K562 (cell line): ENCODE measurements at regions not wholly inside any gene's neighbourhood (a gene's known extent, or its start where the extent isn't known, plus 50 kb on each side); places are given as distances from the start of the nearest gene placed in this dataset.

Experiments used
- ATAC-seq: fragments of 200-7000 bp; cut with Tn5 transposase; 3 replicates; pipeline ENCODE4 v1.9.1; 2020; ENCODE audit warnings: moderate library complexity
- BruUV-seq: library from RNA; stranded (reverse); fragments of 400-500 nt; replicated peaks from 2 replicates; lab custom pipeline; 2021; lab: Mats Ljungman, UMichigan
- CTCF ChIA-PET: fragments of 300-600 bp; formaldehyde crosslinking; extraction: SDS; loops from one replicate; lab custom pipeline; 2021; ENCODE audit warnings: low intra/inter-chr PET ratio; lab: Yijun Ruan, JAX
- POLR2A ChIA-PET: fragments of 300-600, 350-650 bp; sonication (Branson Sonifier 250); formaldehyde crosslinking; extraction: SDS; loops from one replicate; lab custom pipeline; 2021; ENCODE audit warnings: antibody characterized with exemption, inconsistent platforms; lab: Yijun Ruan, JAX
- DNase-seq, 4 experiments: peaks; one replicate each; pipeline versions ENCODE4 v3.0.0 to v3.0.0-alpha.2; 2011 to 2018; ENCODE audit warnings: low spot score in 3 of 4, mixed read lengths in 3 of 4; ENCODE audit errors: extremely low read depth in 1 of 4
- FAIRE-seq: peaks from 2 replicates; lab custom pipeline; 2011; peaks lifted over from hg19 to GRCh38; lab: Jason Lieb, UNC
- H2AFZ ChIP-seq: 2 replicates; pipeline ENCODE4 v1.6.0; 2011; ENCODE audit warnings: low read depth, low read length, control low read depth, inconsistent platforms
- H3K27ac ChIP-seq: fragments of 200-600 bp; 3 replicates; pipeline ENCODE4 v1.8.0; 2011; ENCODE audit warnings: low read depth, mild to moderate bottlenecking, control low read depth, inconsistent platforms, low read length, moderate library complexity, mixed read lengths; ENCODE audit errors: extremely low read depth
- H3K27me3 ChIP-seq, 2 experiments: fragments of 300-600 bp in 1 of 2; 2 replicates in 1 of 2; 3 replicates in 1 of 2; pipeline versions ENCODE4 v1.6.0 to v1.8.0; 2011; ENCODE audit warnings: inconsistent platforms in 2 of 2, low read length in 2 of 2, mild to moderate bottlenecking in 1 of 2, mixed read lengths in 1 of 2, moderate library complexity in 1 of 2; ENCODE audit not compliant: control insufficient read depth in 2 of 2, insufficient read depth in 2 of 2
- H3K36me3 ChIP-seq: fragments of 300-600 bp; 3 replicates; pipeline ENCODE4 v1.8.0; 2011; ENCODE audit warnings: mild to moderate bottlenecking, low read length, inconsistent platforms; ENCODE audit not compliant: control insufficient read depth, insufficient read depth
- H3K4me1 ChIP-seq, 2 experiments: fragments of 200-600 bp in 1 of 2; replicated peaks in 1 of 2; 2 replicates in 1 of 2; 3 replicates in 1 of 2; pipeline versions ENCODE4 v1.5.1 to v1.8.0; 2011; ENCODE audit warnings: inconsistent platforms in 2 of 2, low read length in 2 of 2, mild to moderate bottlenecking in 1 of 2, mixed read lengths in 1 of 2, moderate library complexity in 1 of 2; ENCODE audit not compliant: control insufficient read depth in 2 of 2, insufficient read depth in 2 of 2
- H3K4me2 ChIP-seq: 2 replicates; pipeline ENCODE4 v1.6.1; 2011; ENCODE audit warnings: low read length, control low read depth, inconsistent platforms, mixed read lengths; ENCODE audit not compliant: insufficient read depth
- H3K4me3 ChIP-seq: fragments of 200-600 bp; sonication (generic), shearing (Covaris generic); 2 replicates; pipeline ENCODE4 v1.5.1; 2016; ENCODE audit warnings: control low read depth, inconsistent platforms
- H3K79me2 ChIP-seq: fragments of 200-600 bp; 3 replicates; pipeline ENCODE4 v1.8.0; 2011; ENCODE audit warnings: low read length, inconsistent platforms; ENCODE audit not compliant: control insufficient read depth, insufficient read depth
- H3K9ac ChIP-seq, 2 experiments: 2 replicates each; pipeline versions ENCODE4 v1.6.0 to v1.6.1; 2011; ENCODE audit warnings: low read depth in 2 of 2, low read length in 2 of 2, control low read depth in 1 of 2, inconsistent platforms in 1 of 2, mild to moderate bottlenecking in 1 of 2, mixed read lengths in 1 of 2; ENCODE audit not compliant: insufficient read depth in 1 of 2
- H3K9me1 ChIP-seq: one replicate; pipeline ENCODE4 v1.6.0; 2011; ENCODE audit warnings: inconsistent platforms, mild to moderate bottlenecking, low read length, moderate library complexity; ENCODE audit not compliant: control insufficient read depth, insufficient read depth
- H3K9me3 ChIP-seq: replicated peaks from 2 replicates; pipeline ENCODE4 v1.5.1; 2011; ENCODE audit warnings: low read depth, low read length, inconsistent platforms; ENCODE audit not compliant: control insufficient read depth, insufficient read depth
- H4K20me1 ChIP-seq: replicated peaks from 2 replicates; pipeline ENCODE4 v1.6.1; 2011; ENCODE audit warnings: low read length, inconsistent platforms, mixed read lengths; ENCODE audit not compliant: control insufficient read depth, insufficient read depth
- CBFB ChIP-seq: sonication (generic); formaldehyde crosslinking; IDR thresholded peaks from 2 replicates; pipeline ENCODE4 v1.4.0; 2020; ENCODE audit warnings: mild to moderate bottlenecking, missing genetic modification reagents
- COPS2 ChIP-seq: fragments of 450-650 bp; conservative IDR thresholded peaks from 2 replicates; pipeline ENCODE4 v1.6.1; 2016; ENCODE audit warnings: mild to moderate bottlenecking, moderate library complexity
- DDX20 ChIP-seq: fragments of 450-650 bp; IDR thresholded peaks from 2 replicates; pipeline ENCODE4 v1.6.1; 2016; ENCODE audit warnings: missing genetic modification characterization, low read depth, mild to moderate bottlenecking, missing compliant biosample characterization, moderate library complexity
- DNMT1 ChIP-seq: fragments of 450-650 bp; IDR thresholded peaks from 2 replicates; pipeline ENCODE4 v1.6.1; 2016; ENCODE audit warnings: antibody characterized with exemption, mild to moderate bottlenecking
- ERF ChIP-seq: fragments of 450-650 bp; formaldehyde crosslinking; IDR thresholded peaks from 2 replicates; pipeline ENCODE4 v1.4.0; 2020; ENCODE audit warnings: mild to moderate bottlenecking, mixed read lengths
- SAP30 ChIP-seq: fragments of 200-600 bp; sonication (generic); IDR thresholded peaks from 2 replicates; pipeline ENCODE4 v1.6.1; 2012; ENCODE audit warnings: borderline replicate concordance, low read depth, mild to moderate bottlenecking, moderate library complexity, low read length, control low read depth, inconsistent platforms; ENCODE audit not compliant: insufficient read depth, poor library complexity, severe bottlenecking
- SPI1 ChIP-seq: IDR thresholded peaks from 2 replicates; pipeline ENCODE4 v1.6.1; 2011; ENCODE audit warnings: low read depth, low read length, control low read depth, borderline replicate concordance
- ZNF407 ChIP-seq: fragments of 450-650 bp; IDR thresholded peaks from 2 replicates; pipeline ENCODE4 v1.6.1; 2016; ENCODE audit warnings: low read depth
- ZNF644 ChIP-seq: fragments of 200-800 bp; sonication (Bioruptor generic); IDR thresholded peaks from 2 replicates; pipeline ENCODE4 v1.6.1; 2016; ENCODE audit warnings: low read depth, missing genetic modification characterization, missing compliant biosample characterization
- ZNF696 ChIP-seq: fragments of 250-450 bp; sonication (Bioruptor Pico); conservative IDR thresholded peaks from 2 replicates; pipeline ENCODE4 v1.4.0; 2020; ENCODE audit warnings: mild to moderate bottlenecking, moderate library complexity
- WGBS: fragments of 100-300 bp; shearing (Covaris generic); methylation state at CpG from one replicate; pipeline ENCODE4 v1.1.6; 2016; ENCODE audit warnings: low coverage, mixed read lengths; ENCODE audit not compliant: insufficient coverage; ENCODE audit errors: missing lambda C conversion rate; 5-methylcytosine and 5-hydroxymethylcytosine counted together
- in situ Hi-C: fragments of 300-500 bp; cut with MboI; formaldehyde crosslinking; loops from 4 replicates; pipeline ENCODE4 v1.15.0; 2018; ENCODE audit warnings: inconsistent platforms, mixed read lengths
- intact Hi-C: fragments of 100-400 bp; cut with micrococcal nuclease; formaldehyde crosslinking; loops from 2 replicates; pipeline ENCODE4 v1.14.2; 2022

- no peak for TF ChIP-seq CBFB (CRISPR knock-in tag)
- TF ChIP-seq ZNF644 = no peak
- TF ChIP-seq ZNF407 = no peak
- TF ChIP-seq DDX20 (tag) = no peak
- no peak for TF ChIP-seq SAP30
- TF ChIP-seq ZNF696 = no peak
- TF ChIP-seq COPS2 = no peak
- no peak for TF ChIP-seq ERF
- TF ChIP-seq DNMT1 = no peak
- no peak for TF ChIP-seq SPI1
- H3K27ac ChIP-seq = no peak overlapping the region
- intact Hi-C loops (no loop called here), in situ Hi-C loops (no loop called here)
- no peak overlapping the region for H3K4me2 ChIP-seq
- ChIA-PET CTCF (no interaction called here), POLR2A (interaction anchor here (0.6 to 2.0 kb wide), 2 partner anchors 11 to 75 kb away, joined by 3 to 6 read pairs; no protein-coding TSS in a partner anchor)
- FAIRE-seq (no peak), DNase-seq (no peak), ATAC-seq (no peak)
- no peak overlapping the region for H3K9ac ChIP-seq
- no peaks in the 10 kb centered on the region for H3K79me2 ChIP-seq
- H2AFZ ChIP-seq = no peak overlapping the region
- BruUV-seq = no TSS peak
- H4K20me1 ChIP-seq = no peaks in the 10 kb centered on the region
- no peak overlapping the region for H3K4me3 ChIP-seq
- peaks cover 0 to 7% of the 10 kb centered on the region in 2 experiments; a peak in 1 of 5 replicates for H3K4me1 ChIP-seq
- WGBS = 81% methylated on average over 6 of the region's 6 CpGs
- no peaks in the 10 kb centered on the region; the same call in 1 of the 2 replicates for H3K9me3 ChIP-seq
- H3K36me3 ChIP-seq = no peaks in the 10 kb centered on the region
- no peaks in the 10 kb centered on the region for H3K27me3 ChIP-seq
- no peaks in the 10 kb centered on the region for H3K9me1 ChIP-seq
Observed at GRCh38 chr12:116482859-116483258, 76.3 kb upstream of the MAP1LC3B2 start.
